WTC11 (cell line): ENCODE measurements at regions not wholly inside any gene's neighbourhood (a gene's known extent, or its start where the extent isn't known, plus 50 kb on each side); places are given as distances from the start of the nearest gene placed in this dataset.

Experiments used
- ATAC-seq: fragments of 200-7000 bp; cut with Tn5 transposase; 2 replicates; pipeline ENCODE4 v1.10.0; 2021; ENCODE audit warnings: mild to moderate bottlenecking, moderate library complexity
- CTCF ChIA-PET: fragments of 300-600 bp; sonication (Branson Sonifier 250); formaldehyde crosslinking; loops from one replicate; lab custom pipeline; 2021; ENCODE audit warnings: antibody characterized with exemption; lab: Charles Lee
- POLR2A ChIA-PET: fragments of 350-600 bp; sonication (Branson Sonifier 250); formaldehyde crosslinking; loops from one replicate; lab custom pipeline; 2021; ENCODE audit warnings: antibody characterized with exemption; lab: Charles Lee
- DNase-seq: peaks from one replicate; pipeline ENCODE4 v3.0.0; 2021; ENCODE audit warnings: low spot score
- H3K27ac Mint-ChIP-seq: 2 replicates; pipeline ENCODE4 v1.8.0; 2021; ENCODE audit warnings: mixed read lengths
- H3K27me3 Mint-ChIP-seq: 2 replicates; pipeline ENCODE4 v1.8.0; 2021; ENCODE audit warnings: low read depth, mild to moderate bottlenecking, moderate library complexity, mixed read lengths
- H3K36me3 Mint-ChIP-seq: 2 replicates; pipeline ENCODE4 v1.8.0; 2021; ENCODE audit warnings: mixed read lengths
- H3K4me1 Mint-ChIP-seq: 2 replicates; pipeline ENCODE4 v1.8.0; 2022; ENCODE audit warnings: mixed read lengths
- H3K4me3 Mint-ChIP-seq: 2 replicates; pipeline ENCODE4 v1.8.0; 2021; ENCODE audit warnings: mild to moderate bottlenecking, moderate library complexity, mixed read lengths
- H3K9me3 Mint-ChIP-seq: 2 replicates; pipeline ENCODE4 v1.8.0; 2021; ENCODE audit warnings: mixed read lengths
- ATF1 ChIP-seq: sonication (generic); formaldehyde crosslinking; IDR thresholded peaks from 2 replicates; pipeline ENCODE4 v1.8.1; 2023; ENCODE audit warnings: mild to moderate bottlenecking, moderate library complexity, missing genetic modification reagents
- EMX1 ChIP-seq: fragments of 250-450 bp; sonication (Bioruptor Pico); IDR thresholded peaks from 2 replicates; pipeline ENCODE4 v1.8.0; 2021; ENCODE audit warnings: mild to moderate bottlenecking
- ERG ChIP-seq: fragments of 250-450 bp; sonication (Bioruptor Pico); IDR thresholded peaks from 2 replicates; pipeline ENCODE4 v1.8.0; 2021; ENCODE audit warnings: mild to moderate bottlenecking
- FOXP1 ChIP-seq: sonication (generic); formaldehyde crosslinking; IDR thresholded peaks from 2 replicates; pipeline ENCODE4 v1.8.0; 2022; ENCODE audit warnings: missing genetic modification reagents, mild to moderate bottlenecking, moderate library complexity, borderline replicate concordance
- GABPB1 ChIP-seq: sonication (generic); formaldehyde crosslinking; IDR thresholded peaks from 2 replicates; pipeline ENCODE4 v1.8.1; 2023; ENCODE audit warnings: mild to moderate bottlenecking, missing genetic modification reagents
- NFYB ChIP-seq: sonication (generic); formaldehyde crosslinking; conservative IDR thresholded peaks from 2 replicates; pipeline ENCODE4 v1.8.0; 2022; ENCODE audit warnings: low read depth, missing genetic modification reagents
- TCF7 ChIP-seq: sonication (generic); formaldehyde crosslinking; IDR thresholded peaks from 2 replicates; pipeline ENCODE4 v1.8.0; 2022; ENCODE audit warnings: mild to moderate bottlenecking, low read depth, missing genetic modification reagents, moderate library complexity
- ZBTB21 ChIP-seq: sonication (generic); formaldehyde crosslinking; IDR thresholded peaks from 2 replicates; pipeline ENCODE4 v1.8.1; 2023; ENCODE audit warnings: mild to moderate bottlenecking, missing genetic modification reagents, borderline replicate concordance
- ZNF121 ChIP-seq: sonication (generic); formaldehyde crosslinking; IDR thresholded peaks from 2 replicates; pipeline ENCODE4 v1.8.0; 2023; ENCODE audit warnings: missing genetic modification reagents
- ZNF138 ChIP-seq: sonication (generic); formaldehyde crosslinking; conservative IDR thresholded peaks from 2 replicates; pipeline ENCODE4 v1.8.1; 2022; ENCODE audit warnings: mild to moderate bottlenecking, moderate library complexity, missing genetic modification reagents
- ZNF219 ChIP-seq: sonication (generic); formaldehyde crosslinking; IDR thresholded peaks from 2 replicates; pipeline ENCODE4 v1.8.0; 2023; ENCODE audit warnings: missing genetic modification reagents, mild to moderate bottlenecking, borderline replicate concordance
- ZNF317 ChIP-seq: sonication (generic); formaldehyde crosslinking; IDR thresholded peaks from 2 replicates; pipeline ENCODE4 v1.8.1; 2023; ENCODE audit warnings: low read depth, mild to moderate bottlenecking, moderate library complexity, missing genetic modification reagents, borderline replicate concordance
- ZNF532 ChIP-seq: fragments of 250-450 bp; sonication (Bioruptor Pico); IDR thresholded peaks from 2 replicates; pipeline ENCODE4 v1.9.0; 2021; ENCODE audit warnings: mild to moderate bottlenecking, borderline replicate concordance
- TF ChIP-seq, protein P1 (sequence below): sonication (generic); formaldehyde crosslinking; IDR thresholded peaks from 2 replicates; pipeline ENCODE4 v1.8.1; 2023; ENCODE audit warnings: mild to moderate bottlenecking, moderate library complexity, missing genetic modification reagents
- TF ChIP-seq, protein P2 (sequence below): sonication (generic); formaldehyde crosslinking; IDR thresholded peaks from 2 replicates; pipeline ENCODE4 v1.8.0; 2022; ENCODE audit warnings: mild to moderate bottlenecking, missing genetic modification reagents
- TF ChIP-seq, protein P3 (sequence below): sonication (generic); formaldehyde crosslinking; conservative IDR thresholded peaks from 2 replicates; pipeline ENCODE4 v1.8.1; 2022; ENCODE audit warnings: mild to moderate bottlenecking, missing genetic modification reagents
- TF ChIP-seq, protein P4 (sequence below): sonication (generic); formaldehyde crosslinking; IDR thresholded peaks from 2 replicates; pipeline ENCODE4 v1.8.1; 2022; ENCODE audit warnings: mild to moderate bottlenecking, moderate library complexity, missing genetic modification reagents

DNA sequence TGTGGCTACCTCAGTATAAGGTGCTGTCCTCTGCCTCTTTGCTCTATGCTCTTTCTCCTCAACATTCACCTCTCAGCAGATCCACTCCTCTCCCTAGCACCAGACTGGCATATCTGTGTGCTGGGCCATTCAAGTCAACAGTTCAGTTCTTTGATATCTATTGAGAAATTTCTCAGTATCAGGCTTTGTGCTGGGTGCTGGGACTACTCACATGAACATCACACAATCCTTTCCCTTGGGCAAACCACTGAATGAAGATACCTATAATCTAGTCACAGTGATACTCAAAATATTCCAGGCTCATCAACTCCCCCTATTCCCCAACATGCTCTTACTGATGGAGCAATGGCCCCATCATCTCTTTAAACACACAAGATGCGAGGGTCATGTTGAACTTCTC, 120.8 kb downstream of the RPL22L1 start (continued):
- TF ChIP-seq, protein P1, sequence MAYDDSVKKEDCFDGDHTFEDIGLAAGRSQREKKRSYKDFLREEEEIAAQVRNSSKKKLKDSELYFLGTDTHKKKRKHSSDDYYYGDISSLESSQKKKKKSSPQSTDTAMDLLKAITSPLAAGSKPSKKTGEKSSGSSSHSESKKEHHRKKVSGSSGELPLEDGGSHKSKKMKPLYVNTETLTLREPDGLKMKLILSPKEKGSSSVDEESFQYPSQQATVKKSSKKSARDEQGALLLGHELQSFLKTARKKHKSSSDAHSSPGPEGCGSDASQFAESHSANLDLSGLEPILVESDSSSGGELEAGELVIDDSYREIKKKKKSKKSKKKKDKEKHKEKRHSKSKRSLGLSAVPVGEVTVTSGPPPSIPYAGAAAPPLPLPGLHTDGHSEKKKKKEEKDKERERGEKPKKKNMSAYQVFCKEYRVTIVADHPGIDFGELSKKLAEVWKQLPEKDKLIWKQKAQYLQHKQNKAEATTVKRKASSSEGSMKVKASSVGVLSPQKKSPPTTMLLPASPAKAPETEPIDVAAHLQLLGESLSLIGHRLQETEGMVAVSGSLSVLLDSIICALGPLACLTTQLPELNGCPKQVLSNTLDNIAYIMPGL, result no peak
- no peak for TF ChIP-seq ATF1 (CRISPR knock-in tag)
- no peak for TF ChIP-seq ZNF317 (CRISPR knock-in tag)
- no peak for TF ChIP-seq TCF7 (CRISPR knock-in tag)
- no peak for TF ChIP-seq EMX1 (CRISPR knock-in tag)

DNA sequence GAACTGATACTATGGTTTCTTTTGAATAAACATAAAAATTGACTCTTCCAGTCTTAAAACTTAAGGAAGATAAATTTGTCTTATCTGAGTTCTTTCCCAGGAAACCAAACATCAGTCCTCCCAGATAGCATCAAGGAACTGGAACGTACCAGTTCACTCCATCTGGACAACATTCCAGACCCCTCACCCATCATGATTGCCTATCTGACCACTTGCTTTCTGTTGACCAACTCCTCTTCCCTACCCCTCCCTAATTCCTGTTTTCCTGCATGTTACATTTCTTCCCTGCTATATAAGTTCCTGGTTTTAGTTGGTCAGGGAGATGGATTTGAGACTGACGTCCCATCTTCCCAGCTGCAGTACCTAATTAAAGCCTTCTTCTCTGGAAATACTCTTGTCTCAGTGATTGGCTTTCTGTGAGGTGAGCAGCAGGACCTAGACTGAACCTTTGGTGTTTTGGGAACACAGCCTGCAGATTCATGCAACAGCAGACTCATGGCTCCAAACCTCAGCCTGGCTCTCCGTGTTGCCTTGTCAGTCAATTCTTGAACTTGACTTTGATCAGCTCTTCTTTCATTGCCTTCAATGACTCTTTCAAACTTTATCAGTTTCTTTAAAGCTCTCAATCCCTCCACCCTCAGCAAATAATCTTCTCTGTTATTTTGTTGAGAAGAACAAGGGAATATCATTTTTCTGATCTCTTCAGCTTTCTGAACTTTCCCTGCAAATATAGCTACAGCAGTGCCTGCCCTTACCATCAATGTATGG, 123.6 kb downstream of the RPL22L1 start:
- no peaks in the 10 kb centered on the region; the same call in 1 of the 2 replicates for H3K27me3 Mint-ChIP-seq
- POLR2A ChIA-PET, result interaction anchor here (0.6 kb wide), 1 partner anchor 376 kb away, joined by 6 read pairs; no protein-coding TSS in a partner anchor
- H3K4me1 Mint-ChIP-seq, result no peaks in the 10 kb centered on the region
- DNase-seq (no peak), ATAC-seq (no peak)
- no peak overlapping the region for H3K27ac Mint-ChIP-seq
- H3K9me3 Mint-ChIP-seq, result peaks cover 34% of the 10 kb centered on the region
- peaks cover 19% of the 10 kb centered on the region for H3K36me3 Mint-ChIP-seq
- TF ChIP-seq TCF7 (CRISPR knock-in tag), result no peak
- TF ChIP-seq, all 79 proteins: peak for 0
- no peak overlapping the region for H3K4me3 Mint-ChIP-seq
- CTCF ChIA-PET, result interaction anchor here (0.6 kb wide), 1 partner anchor 146 kb away, joined by 3 read pairs; no protein-coding TSS in a partner anchor

GRCh38 chr3:170745211-170745718, 124.7 kb downstream of the RPL22L1 start:
- CTCF ChIA-PET, result no interaction called here
- Mint-ChIP-seq H3K4me1 (peaks cover 3% of the 10 kb centered on the region; the same call in 1 of the 2 replicates), H3K27me3 (no peaks in the 10 kb centered on the region; the same call in 1 of the 2 replicates), H3K27ac (no peak overlapping the region), H3K9me3 (peaks cover 34% of the 10 kb centered on the region), H3K36me3 (peaks cover 19% of the 10 kb centered on the region), H3K4me3 (no peak overlapping the region)
- TF ChIP-seq GABPB1 (CRISPR knock-in tag), result no peak
- TF ChIP-seq, protein P2, sequence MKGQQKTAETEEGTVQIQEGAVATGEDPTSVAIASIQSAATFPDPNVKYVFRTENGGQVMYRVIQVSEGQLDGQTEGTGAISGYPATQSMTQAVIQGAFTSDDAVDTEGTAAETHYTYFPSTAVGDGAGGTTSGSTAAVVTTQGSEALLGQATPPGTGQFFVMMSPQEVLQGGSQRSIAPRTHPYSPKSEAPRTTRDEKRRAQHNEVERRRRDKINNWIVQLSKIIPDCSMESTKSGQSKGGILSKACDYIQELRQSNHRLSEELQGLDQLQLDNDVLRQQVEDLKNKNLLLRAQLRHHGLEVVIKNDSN, result no peak
- TF ChIP-seq, protein P3, sequence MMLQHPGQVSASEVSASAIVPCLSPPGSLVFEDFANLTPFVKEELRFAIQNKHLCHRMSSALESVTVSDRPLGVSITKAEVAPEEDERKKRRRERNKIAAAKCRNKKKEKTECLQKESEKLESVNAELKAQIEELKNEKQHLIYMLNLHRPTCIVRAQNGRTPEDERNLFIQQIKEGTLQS (CRISPR knock-in tag), result no peak
- TF ChIP-seq FOXP1 (CRISPR knock-in tag), result no peak
- TF ChIP-seq, protein P4, sequence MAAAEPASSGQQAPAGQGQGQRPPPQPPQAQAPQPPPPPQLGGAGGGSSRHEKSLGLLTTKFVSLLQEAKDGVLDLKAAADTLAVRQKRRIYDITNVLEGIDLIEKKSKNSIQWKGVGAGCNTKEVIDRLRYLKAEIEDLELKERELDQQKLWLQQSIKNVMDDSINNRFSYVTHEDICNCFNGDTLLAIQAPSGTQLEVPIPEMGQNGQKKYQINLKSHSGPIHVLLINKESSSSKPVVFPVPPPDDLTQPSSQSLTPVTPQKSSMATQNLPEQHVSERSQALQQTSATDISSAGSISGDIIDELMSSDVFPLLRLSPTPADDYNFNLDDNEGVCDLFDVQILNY (CRISPR knock-in tag), result no peak
- DNase-seq (no peak), ATAC-seq (no peak)
- POLR2A ChIA-PET, result no interaction called here

GRCh38 chr3:170741756-170742529, 128.1 kb downstream of the RPL22L1 start:
- Mint-ChIP-seq H3K27me3 (no peaks in the 10 kb centered on the region), H3K27ac (no peak overlapping the region)
- CTCF ChIA-PET, result no interaction called here
- TF ChIP-seq ZNF138 (no peak), NFYB (no peak), ERG (CRISPR knock-in tag) (no peak), ZNF219 (CRISPR knock-in tag) (no peak), ZNF532 (CRISPR knock-in tag) (no peak), ZBTB21 (CRISPR knock-in tag) (no peak), ZNF121 (CRISPR knock-in tag) (no peak)

More at GRCh38 chr3:170741756-170742529, 128.1 kb downstream of the RPL22L1 start:
- ATAC-seq (no peak), DNase-seq (no peak)
- Mint-ChIP-seq H3K4me3 (no peak overlapping the region), H3K9me3 (peaks cover 40% of the 10 kb centered on the region), H3K4me1 (peaks cover 3% of the 10 kb centered on the region; the same call in 1 of the 2 replicates), H3K36me3 (peaks cover 19% of the 10 kb centered on the region)
- POLR2A ChIA-PET, result no interaction called here
